ENCODE measurements at regions not wholly inside any gene's neighbourhood (a gene's known extent, or its start where the extent isn't known, plus 50 kb on each side); places are given as distances from the start of the nearest gene placed in this dataset.

- no peaks in the 10 kb centered on the region for H3K9me3 ChIP-seq
- H3K27ac ChIP-seq = no peak overlapping the region
- no peak for TF ChIP-seq POLR2AphosphoS5 (IDR thresholded peaks at IDR 0.05)
- TF ChIP-seq POLR2A (IDR thresholded peaks at IDR 0.05) = no peak
- no peak for TF ChIP-seq CTCF (IDR thresholded peaks at IDR 0.05)
- no peaks in the 10 kb centered on the region for H3K36me3 ChIP-seq
- DNase-seq (ENCODE audit: low spot score) = no peak
- WGBS = 93% methylated on average over 2 of the region's 2 CpGs
- no peaks in the 10 kb centered on the region for H3K4me1 ChIP-seq (replicated peaks)
- no peaks in the 10 kb centered on the region for H3K27me3 ChIP-seq (replicated peaks; ENCODE audit: insufficient read depth)
- no peak overlapping the region for H3K4me3 ChIP-seq
- intact Hi-C loops (cut with DNase I) = no loop called here
Observed at GRCh38 chr6:81237226-81237625, 515.3 kb downstream of the TENT5A start.

- no peaks in the 10 kb centered on the region for H3K27me3 ChIP-seq (replicated peaks; ENCODE audit: insufficient read depth)
- no peak overlapping the region for H3K4me3 ChIP-seq
- no peaks in the 10 kb centered on the region for H3K36me3 ChIP-seq
- no peak for DNase-seq (ENCODE audit: low spot score)
- 76% methylated on average over 2 of the region's 2 CpGs for WGBS
- H3K9me3 ChIP-seq = no peaks in the 10 kb centered on the region
- intact Hi-C loops (cut with DNase I) = no loop called here
- no peak for TF ChIP-seq POLR2AphosphoS5 (IDR thresholded peaks at IDR 0.05)
- no peak for TF ChIP-seq CTCF (IDR thresholded peaks at IDR 0.05)
- no peak for TF ChIP-seq POLR2A (IDR thresholded peaks at IDR 0.05)
- no peak overlapping the region for H3K27ac ChIP-seq
- no peaks in the 10 kb centered on the region for H3K4me1 ChIP-seq (replicated peaks)
Observed at GRCh38 chr6:81235512-81235911, 517.0 kb downstream of the TENT5A start.

GRCh38 chr6:81233990-81234389, 518.5 kb downstream of the TENT5A start:
- intact Hi-C loops (cut with DNase I) = no loop called here
- H3K4me3 ChIP-seq = no peak overlapping the region
- no peaks in the 10 kb centered on the region for H3K27me3 ChIP-seq (replicated peaks; ENCODE audit: insufficient read depth)
- DNase-seq (ENCODE audit: low spot score) = no peak
- no peaks in the 10 kb centered on the region for H3K9me3 ChIP-seq
- TF ChIP-seq POLR2AphosphoS5 (IDR thresholded peaks at IDR 0.05) (no peak), POLR2A (IDR thresholded peaks at IDR 0.05) (no peak), CTCF (IDR thresholded peaks at IDR 0.05) (no peak)
- WGBS = 64% methylated on average over 1 of the region's 1 CpG
- H3K36me3 ChIP-seq = no peaks in the 10 kb centered on the region
- no peak overlapping the region for H3K27ac ChIP-seq
- H3K4me1 ChIP-seq (replicated peaks) = no peaks in the 10 kb centered on the region

GRCh38 chr6:81228912-81229555, 523.4 kb downstream of the TENT5A start:
- H3K27ac ChIP-seq = no peak overlapping the region
- no peaks in the 10 kb centered on the region for H3K36me3 ChIP-seq
- H3K4me3 ChIP-seq = no peak overlapping the region
- intact Hi-C loops (cut with DNase I) = no loop called here
- WGBS = 43% methylated on average over 2 of the region's 2 CpGs
- no peak for DNase-seq (ENCODE audit: low spot score)
- H3K27me3 ChIP-seq (replicated peaks; ENCODE audit: insufficient read depth) = no peaks in the 10 kb centered on the region
- H3K4me1 ChIP-seq (replicated peaks) = no peaks in the 10 kb centered on the region
- TF ChIP-seq CTCF (IDR thresholded peaks at IDR 0.05) = no peak
- TF ChIP-seq POLR2AphosphoS5 (IDR thresholded peaks at IDR 0.05) = no peak
- TF ChIP-seq POLR2A (IDR thresholded peaks at IDR 0.05) = no peak
- H3K9me3 ChIP-seq = no peaks in the 10 kb centered on the region

- intact Hi-C loops (cut with DNase I) = no loop called here
- Histone ChIP-seq H3K4me3 (no peak overlapping the region), H3K36me3 (no peaks in the 10 kb centered on the region), H3K9me3 (no peaks in the 10 kb centered on the region), H3K27ac (no peak overlapping the region), H3K27me3 (replicated peaks; ENCODE audit: insufficient read depth) (no peaks in the 10 kb centered on the region), H3K4me1 (replicated peaks) (no peaks in the 10 kb centered on the region)
- no peak for DNase-seq (ENCODE audit: low spot score)
- WGBS = 46% methylated on average over 1 of the region's 1 CpG
- TF ChIP-seq POLR2AphosphoS5 (IDR thresholded peaks at IDR 0.05) = no peak
Observed at GRCh38 chr6:81226957-81227356, 525.5 kb downstream of the TENT5A start.

Data from prostate gland (tissue), 2 donors.